HEK293 (cell line): ENCODE measurements at regions not wholly inside any gene's neighbourhood (a gene's known extent, or its start where the extent isn't known, plus 50 kb on each side); places are given as distances from the start of the nearest gene placed in this dataset.

Source experiments
- CTCF ChIP-seq: fragments of 450-650 bp; formaldehyde crosslinking; IDR thresholded peaks from 2 replicates; pipeline ENCODE4 v1.5.1; 2016; ENCODE audit warnings: missing biosample characterization, missing genetic modification characterization
- ZBTB1 ChIP-seq: fragments of 450-650 bp; formaldehyde crosslinking; IDR thresholded peaks from 2 replicates; pipeline ENCODE4 v1.5.1; 2016; ENCODE audit warnings: missing biosample characterization, missing genetic modification characterization
- ZNF140 ChIP-seq: fragments of 450-650 bp; formaldehyde crosslinking; IDR thresholded peaks from 2 replicates; pipeline ENCODE4 v1.5.1; 2016; ENCODE audit warnings: missing biosample characterization, missing genetic modification characterization
- ZNF169 ChIP-seq: fragments of 450-650 bp; formaldehyde crosslinking; IDR thresholded peaks from 2 replicates; pipeline ENCODE4 v1.5.1; 2016; ENCODE audit warnings: missing biosample characterization, missing genetic modification characterization
- ZNF174 ChIP-seq: fragments of 450-650 bp; formaldehyde crosslinking; IDR thresholded peaks from 2 replicates; pipeline ENCODE4 v1.5.0; 2017; ENCODE audit warnings: missing biosample characterization, mild to moderate bottlenecking, missing genetic modification characterization
- ZNF24 ChIP-seq: fragments of 450-650 bp; formaldehyde crosslinking; IDR thresholded peaks from 2 replicates; pipeline ENCODE4 v1.5.1; 2016; ENCODE audit warnings: missing biosample characterization, missing genetic modification characterization
- ZNF274 ChIP-seq, 2 experiments: fragments of 200-500 bp in 1 of 2; fragments of 450-650 bp in 1 of 2; sonication (Bioruptor generic) in 1 of 2; formaldehyde crosslinking in 1 of 2; IDR thresholded peaks; 2 replicates each; pipeline versions ENCODE4 v1.5.1 to v1.6.1; 2014 to 2016; ENCODE audit warnings: borderline replicate concordance in 1 of 2, inconsistent platforms in 1 of 2, low read length in 1 of 2, missing biosample characterization in 1 of 2, missing genetic modification characterization in 1 of 2
- ZNF311 ChIP-seq: fragments of 450-650 bp; formaldehyde crosslinking; IDR thresholded peaks from 2 replicates; pipeline ENCODE4 v1.5.1; 2017; ENCODE audit warnings: missing biosample characterization, missing genetic modification characterization, borderline replicate concordance
- ZNF423 ChIP-seq: fragments of 450-650 bp; formaldehyde crosslinking; IDR thresholded peaks from 2 replicates; pipeline ENCODE4 v1.5.1; 2016; ENCODE audit warnings: missing biosample characterization, missing genetic modification characterization
- ZNF518A ChIP-seq: fragments of 450-650 bp; formaldehyde crosslinking; conservative IDR thresholded peaks from 2 replicates; pipeline ENCODE4 v1.5.1; 2016; ENCODE audit warnings: low read depth, missing biosample characterization, missing genetic modification characterization
- ZNF530 ChIP-seq: fragments of 450-650 bp; formaldehyde crosslinking; IDR thresholded peaks from 2 replicates; pipeline ENCODE4 v1.5.1; 2016; ENCODE audit warnings: low read depth, missing biosample characterization, missing genetic modification characterization
- ZNF561 ChIP-seq: fragments of 450-650 bp; IDR thresholded peaks from 2 replicates; pipeline ENCODE4 v1.5.1; 2018; ENCODE audit warnings: missing biosample characterization, missing genetic modification characterization, borderline replicate concordance
- ZNF843 ChIP-seq: fragments of 450-650 bp; formaldehyde crosslinking; IDR thresholded peaks from 2 replicates; pipeline ENCODE4 v1.5.1; 2016; ENCODE audit warnings: missing biosample characterization, missing genetic modification characterization

- TF ChIP-seq ZBTB1 = no peak
- TF ChIP-seq ZNF24 (tag by site-specific recombination) = no peak
- no peak for TF ChIP-seq CTCF (tag by site-specific recombination)
- no peak for TF ChIP-seq ZNF274 (IDR thresholded peaks at IDR 0.05; ENCODE audit: low read length)
- no peak for TF ChIP-seq ZNF274 (tag by site-specific recombination; IDR thresholded peaks at IDR 0.05; ENCODE audit: borderline replicate concordance)
- TF ChIP-seq ZNF169 (tag by site-specific recombination) = no peak
- no peak for TF ChIP-seq ZNF518A (tag by site-specific recombination)
- no peak for TF ChIP-seq ZNF423
- TF ChIP-seq ZNF561 (tag by site-specific recombination) = no peak
- TF ChIP-seq ZNF843 (tag by site-specific recombination) = no peak
- no peak for TF ChIP-seq ZNF311
- no peak for TF ChIP-seq ZNF140
- TF ChIP-seq ZNF174 = no peak
- no peak for TF ChIP-seq ZNF530
Observed at GRCh38 chr7:97298561-97298960, 181.1 kb downstream of the SDHAF3 start.
